Adipocyte (in vitro differentiated cells): ENCODE measurements at regions not wholly inside any gene's neighbourhood (a gene's known extent, or its start where the extent isn't known, plus 50 kb on each side); places are given as distances from the start of the nearest gene placed in this dataset.
A peak's percentile ranks its signal among the peaks of the same experiment; 100 is the strongest.

Experiments used
- DNase-seq: peaks from one replicate; pipeline ENCODE4 v3.0.0-alpha.2; 2015; ENCODE audit warnings: low read depth
- H3K27me3 ChIP-seq: replicated peaks from 2 replicates; pipeline ENCODE4 v1.7.0; 2013; ENCODE audit warnings: mild to moderate bottlenecking, low read length, moderate library complexity; ENCODE audit not compliant: control insufficient read depth, insufficient read depth
- H3K36me3 ChIP-seq: 2 replicates; pipeline ENCODE4 v1.7.0; 2013; ENCODE audit warnings: low read length, mild to moderate bottlenecking, moderate library complexity; ENCODE audit not compliant: control insufficient read depth, insufficient read depth, severe bottlenecking
- H3K4me1 ChIP-seq: 2 replicates; pipeline ENCODE4 v1.7.0; 2013; ENCODE audit warnings: mild to moderate bottlenecking, low read length, moderate library complexity; ENCODE audit not compliant: control insufficient read depth, insufficient read depth
- H3K4me3 ChIP-seq: 2 replicates; pipeline ENCODE4 v1.7.0; 2013; ENCODE audit warnings: mild to moderate bottlenecking, low read length, moderate library complexity
- H3K9ac ChIP-seq: 2 replicates; pipeline ENCODE4 v1.7.0; 2013; ENCODE audit warnings: mild to moderate bottlenecking, low read length, moderate library complexity
- H3K9me3 ChIP-seq: 2 replicates; pipeline ENCODE4 v1.7.0; 2013; ENCODE audit warnings: mild to moderate bottlenecking, low read length, moderate library complexity; ENCODE audit not compliant: control insufficient read depth

DNA sequence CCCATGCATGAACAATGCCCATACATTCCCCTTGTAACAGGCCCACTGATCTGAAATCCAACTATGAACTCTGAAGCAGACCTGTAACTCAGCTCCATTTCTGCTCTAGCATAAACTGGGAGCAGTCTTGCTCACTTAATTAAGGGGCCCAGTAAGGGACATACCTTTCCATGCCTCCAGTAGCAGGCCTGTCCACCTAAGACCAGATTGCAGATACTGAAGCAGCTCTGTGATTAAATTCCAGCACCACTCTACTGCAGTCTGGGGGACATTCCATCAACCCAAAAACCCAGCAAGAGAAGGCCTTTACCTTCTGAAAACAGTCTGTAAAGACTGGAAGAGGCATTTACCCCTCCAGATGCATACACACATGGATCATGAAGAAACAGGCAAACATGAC lies 162.0 kb upstream of the NEIL3 start:
- no peak overlapping the region for H3K9ac ChIP-seq
- peaks cover 6% of the 10 kb centered on the region for H3K9me3 ChIP-seq
- H3K4me1 ChIP-seq, result peaks cover 4% of the 10 kb centered on the region
- H3K36me3 ChIP-seq, result no peaks in the 10 kb centered on the region
- no peak overlapping the region for H3K4me3 ChIP-seq
- no peaks in the 10 kb centered on the region for H3K27me3 ChIP-seq
- DNase-seq, result no peak

DNA sequence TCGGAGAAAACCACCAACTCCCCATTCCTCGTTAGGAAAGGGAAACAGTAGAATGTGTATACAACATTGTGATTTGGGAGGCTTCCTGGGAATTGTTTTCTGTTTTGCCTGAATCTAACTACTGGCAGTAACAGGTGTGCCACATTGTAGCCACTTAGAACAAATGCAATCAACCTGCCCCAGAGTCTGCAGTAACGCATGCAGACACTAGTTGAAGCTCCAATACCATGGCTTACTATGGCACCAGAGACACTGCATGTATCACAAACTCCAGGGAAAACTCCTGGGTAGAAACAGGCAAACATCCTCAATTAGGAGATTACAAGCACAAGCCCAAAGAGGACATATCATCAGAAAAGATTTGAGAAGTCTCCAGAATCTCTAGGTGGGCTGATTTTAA lies 154.2 kb upstream of the NEIL3 start:
- DNase-seq, result no peak
- H3K9ac ChIP-seq, result no peak overlapping the region

DNA sequence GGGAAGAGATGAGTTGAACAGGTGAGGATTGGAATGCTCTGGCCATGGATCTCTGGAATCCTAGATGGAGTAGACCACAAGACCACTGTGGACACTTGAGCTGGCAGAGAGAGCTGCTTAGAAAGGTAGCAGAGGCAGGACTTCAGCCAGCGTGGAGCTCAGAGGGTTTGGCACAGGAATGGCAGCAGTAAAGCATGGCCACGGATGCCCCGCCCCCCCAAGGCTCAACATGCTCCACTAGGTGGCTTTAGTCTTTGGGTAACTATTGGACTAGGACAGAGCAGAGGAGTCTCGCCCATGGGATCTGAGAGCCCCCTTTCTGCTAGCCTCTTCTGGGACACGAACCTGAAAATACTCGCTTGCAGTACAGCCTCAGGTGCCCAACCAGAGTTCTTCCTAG lies 150.1 kb upstream of the NEIL3 start:
- peaks cover 17% of the 10 kb centered on the region for H3K4me1 ChIP-seq
- peaks cover 2% of the 10 kb centered on the region for H3K9me3 ChIP-seq
- no peak overlapping the region for H3K4me3 ChIP-seq
- no peak overlapping the region for H3K9ac ChIP-seq
- H3K27me3 ChIP-seq, result no peaks in the 10 kb centered on the region
- no peaks in the 10 kb centered on the region for H3K36me3 ChIP-seq
- DNase-seq, result no peak

More for the DNA sequence above, 154.2 kb upstream of the NEIL3 start:
- no peaks in the 10 kb centered on the region for H3K27me3 ChIP-seq
- no peaks in the 10 kb centered on the region for H3K36me3 ChIP-seq
- no peak overlapping the region for H3K4me3 ChIP-seq
- peaks cover 4% of the 10 kb centered on the region for H3K9me3 ChIP-seq
- peaks cover 1% of the 10 kb centered on the region for H3K4me1 ChIP-seq

DNA sequence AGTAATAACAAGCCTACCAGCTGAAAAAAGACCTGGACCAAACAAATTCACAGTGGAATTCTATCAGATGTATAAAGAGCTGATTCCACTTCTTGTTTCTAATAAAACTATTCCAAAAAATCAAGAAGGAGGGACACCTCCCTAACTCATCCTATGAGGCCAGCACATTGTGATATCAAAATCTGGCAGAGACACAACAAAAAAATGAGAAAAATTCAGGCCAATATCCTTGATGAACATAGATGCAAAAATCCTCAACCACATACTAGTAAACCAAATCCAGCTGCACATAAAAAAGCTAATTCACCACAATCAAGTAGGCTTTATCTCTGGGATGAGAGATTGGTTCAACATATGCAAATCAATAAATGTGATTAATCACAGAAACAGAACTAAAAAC lies 147.9 kb upstream of the NEIL3 start:
- peak overlapping the region; percentile 71 for H3K4me3 ChIP-seq
- peaks cover 17% of the 10 kb centered on the region for H3K4me1 ChIP-seq
- H3K27me3 ChIP-seq, result no peaks in the 10 kb centered on the region
- DNase-seq, result no peak
- H3K9me3 ChIP-seq, result peaks cover 2% of the 10 kb centered on the region
- H3K36me3 ChIP-seq, result no peaks in the 10 kb centered on the region
- H3K9ac ChIP-seq, result peak overlapping the region; percentile 74

DNA sequence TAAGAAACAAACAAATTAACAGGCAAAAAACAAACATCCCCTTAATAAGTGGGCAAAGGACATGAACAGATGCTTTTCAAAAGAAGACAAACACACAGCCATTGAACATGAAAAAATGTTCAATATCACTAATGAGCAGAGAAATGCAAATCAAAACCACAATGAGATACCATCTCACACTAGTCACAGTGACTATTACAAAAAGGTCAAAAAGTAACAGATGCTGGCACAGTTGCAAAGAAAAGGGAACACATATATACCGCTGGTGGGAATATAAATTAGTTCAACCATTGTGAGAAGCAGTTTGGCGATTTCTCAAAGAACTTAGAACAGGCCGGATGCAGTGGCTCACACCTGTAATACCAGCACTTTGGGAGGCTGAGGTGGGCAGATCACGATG lies 146.1 kb upstream of the NEIL3 start:
- no peaks in the 10 kb centered on the region for H3K27me3 ChIP-seq
- H3K4me1 ChIP-seq, result peaks cover 17% of the 10 kb centered on the region
- H3K4me3 ChIP-seq, result no peak overlapping the region
- no peak for DNase-seq
- no peaks in the 10 kb centered on the region for H3K36me3 ChIP-seq
- peaks cover 2% of the 10 kb centered on the region for H3K9me3 ChIP-seq
- no peak overlapping the region for H3K9ac ChIP-seq

DNA sequence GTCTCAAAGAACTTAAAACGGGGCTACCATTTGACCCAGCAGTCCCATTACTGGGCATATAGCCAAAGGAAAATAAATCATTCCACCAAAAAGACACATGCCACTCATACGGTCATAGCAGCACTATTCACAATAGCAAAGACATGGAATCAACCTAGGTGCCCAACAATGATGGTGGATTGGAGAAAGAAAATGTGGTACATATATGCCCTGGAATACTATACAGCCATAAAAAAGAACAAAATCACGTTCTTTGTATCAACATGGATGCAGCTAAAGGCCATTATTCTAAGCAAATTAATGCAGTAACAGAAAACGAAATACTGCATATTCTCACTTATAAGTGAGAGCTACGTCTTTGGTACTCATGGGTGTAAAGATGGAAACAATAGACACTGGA lies 138.1 kb upstream of the NEIL3 start:
- no peaks in the 10 kb centered on the region for H3K36me3 ChIP-seq
- H3K9ac ChIP-seq, result no peak overlapping the region
- peaks cover 1% of the 10 kb centered on the region for H3K4me1 ChIP-seq
- peaks cover 5% of the 10 kb centered on the region for H3K9me3 ChIP-seq
- H3K4me3 ChIP-seq, result no peak overlapping the region
- no peak for DNase-seq
- no peaks in the 10 kb centered on the region for H3K27me3 ChIP-seq

DNA sequence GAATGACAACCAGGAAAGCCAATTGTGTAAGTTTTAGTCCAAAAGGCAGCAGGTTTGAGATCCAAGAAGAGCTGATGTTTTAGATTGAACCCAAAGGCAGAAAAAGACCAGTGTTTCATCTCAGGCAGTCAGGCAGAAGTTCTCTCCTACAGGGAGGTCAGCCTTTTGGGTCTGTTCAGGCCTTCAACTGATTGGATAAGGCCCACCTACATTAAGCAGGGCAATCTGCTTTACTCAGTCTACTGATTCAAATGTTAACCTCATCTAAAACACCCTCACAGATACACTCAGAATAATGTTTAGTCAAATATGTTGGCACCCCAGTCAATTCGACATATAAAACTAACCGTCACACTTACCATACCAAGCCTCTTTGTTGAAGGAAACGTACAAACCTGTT lies 134.2 kb upstream of the NEIL3 start:
- H3K4me1 ChIP-seq, result peaks cover 32% of the 10 kb centered on the region
- DNase-seq, result no peak
- no peaks in the 10 kb centered on the region for H3K36me3 ChIP-seq
- H3K4me3 ChIP-seq, result peak overlapping the region; percentile 14
- no peaks in the 10 kb centered on the region for H3K27me3 ChIP-seq
- no peak overlapping the region for H3K9ac ChIP-seq
- H3K9me3 ChIP-seq, result peaks cover 5% of the 10 kb centered on the region

DNA sequence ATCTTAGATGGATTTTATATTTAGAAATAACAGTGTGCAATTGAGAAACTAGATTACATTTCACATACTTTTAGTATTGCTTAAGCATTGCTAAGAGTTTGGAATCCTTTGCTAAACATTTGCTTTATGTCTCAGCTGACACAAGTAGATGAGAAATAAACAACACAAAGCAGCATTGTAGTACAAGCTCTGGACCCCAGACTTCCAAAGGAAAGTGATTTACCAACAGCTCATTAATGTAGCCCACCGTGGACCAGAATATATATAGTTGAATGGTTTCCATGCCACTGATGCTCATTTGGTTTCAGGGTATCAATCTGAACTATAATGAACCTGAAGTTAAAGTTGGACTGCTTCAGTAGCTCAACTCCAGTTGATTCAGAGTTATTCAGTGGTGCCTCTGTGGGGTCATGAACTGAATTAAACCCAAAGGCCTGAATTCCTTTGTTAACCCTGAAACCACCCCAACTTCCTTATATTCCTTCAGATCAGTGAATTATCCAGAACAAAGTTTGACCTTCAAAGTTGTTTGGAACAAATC lies 132.1 kb upstream of the NEIL3 start:
- H3K27me3 ChIP-seq, result no peaks in the 10 kb centered on the region
- H3K9me3 ChIP-seq, result no peaks in the 10 kb centered on the region
- H3K9ac ChIP-seq, result peak overlapping the region; percentile 73
- H3K4me3 ChIP-seq, result peak overlapping the region; percentile 47
- peaks cover 46% of the 10 kb centered on the region for H3K4me1 ChIP-seq
- no peaks in the 10 kb centered on the region for H3K36me3 ChIP-seq
- peak; percentile 91 for DNase-seq

DNA sequence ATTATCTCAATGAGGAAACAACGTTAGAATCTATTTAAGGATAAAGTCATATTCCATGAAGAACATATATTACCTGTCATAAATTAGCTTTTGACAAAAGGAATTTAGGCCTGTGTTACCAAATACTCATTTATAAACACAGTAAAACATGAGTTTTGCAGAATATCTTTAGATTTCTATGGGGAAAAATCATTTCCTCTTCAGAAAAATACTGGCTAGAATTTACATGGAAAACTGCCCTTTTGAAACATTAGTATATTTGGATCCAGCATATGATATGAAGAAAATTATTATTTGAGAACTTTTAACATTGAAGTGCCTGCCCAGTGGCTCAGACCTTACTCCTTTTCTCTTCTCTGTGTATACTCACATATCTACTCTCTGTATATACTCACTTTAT lies 131.4 kb upstream of the NEIL3 start:
- Histone ChIP-seq H3K4me3 (peak overlapping the region; percentile 8), H3K9me3 (no peaks in the 10 kb centered on the region), H3K9ac (peak overlapping the region; percentile 73), H3K36me3 (no peaks in the 10 kb centered on the region), H3K27me3 (no peaks in the 10 kb centered on the region), H3K4me1 (peaks cover 52% of the 10 kb centered on the region)
- no peak for DNase-seq

DNA sequence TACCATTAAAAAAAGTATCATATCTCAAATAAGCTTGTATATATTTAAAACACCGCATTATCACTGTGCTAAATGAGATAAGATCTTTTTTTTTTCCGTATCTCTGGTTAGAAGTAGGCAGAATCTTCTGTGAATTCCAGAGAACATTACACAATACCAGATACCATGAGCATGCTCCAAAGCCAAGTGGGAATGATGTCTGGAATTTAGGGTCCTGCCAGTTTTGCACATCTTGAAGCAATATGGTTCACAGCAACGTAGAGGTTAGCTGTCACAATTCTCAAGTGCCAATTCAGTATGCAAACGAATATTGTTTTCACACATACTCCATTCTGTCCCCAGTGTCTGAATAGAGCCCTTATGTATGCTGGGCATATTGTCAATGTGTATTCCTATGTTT lies 127.5 kb upstream of the NEIL3 start:
- peaks cover 54% of the 10 kb centered on the region for H3K4me1 ChIP-seq
- no peaks in the 10 kb centered on the region for H3K9me3 ChIP-seq
- peak overlapping the region; percentile 35 for H3K4me3 ChIP-seq
- DNase-seq, result peak; percentile 51
- H3K36me3 ChIP-seq, result no peaks in the 10 kb centered on the region
- H3K9ac ChIP-seq, result peak overlapping the region; percentile 56
- H3K27me3 ChIP-seq, result no peaks in the 10 kb centered on the region

DNA sequence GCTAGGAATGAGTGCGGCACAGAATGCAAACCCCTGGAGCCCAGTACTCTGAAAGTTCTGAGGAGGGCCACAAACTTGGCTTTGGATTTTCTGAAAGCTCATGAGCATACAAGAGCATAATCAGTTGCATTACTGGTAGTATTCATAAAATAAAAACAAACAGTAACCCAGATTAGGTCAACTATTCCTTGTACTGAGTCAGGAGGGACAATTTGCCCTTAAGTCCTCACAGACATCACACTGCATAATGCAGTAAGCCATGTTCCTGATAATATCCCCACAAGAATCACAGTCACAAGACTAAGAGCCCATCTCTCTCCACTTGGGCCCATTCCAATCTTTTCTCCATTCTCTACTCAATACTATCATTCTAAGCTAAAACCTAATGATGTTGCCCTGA lies 126.9 kb upstream of the NEIL3 start:
- no peaks in the 10 kb centered on the region for H3K36me3 ChIP-seq
- DNase-seq, result no peak

DNA sequence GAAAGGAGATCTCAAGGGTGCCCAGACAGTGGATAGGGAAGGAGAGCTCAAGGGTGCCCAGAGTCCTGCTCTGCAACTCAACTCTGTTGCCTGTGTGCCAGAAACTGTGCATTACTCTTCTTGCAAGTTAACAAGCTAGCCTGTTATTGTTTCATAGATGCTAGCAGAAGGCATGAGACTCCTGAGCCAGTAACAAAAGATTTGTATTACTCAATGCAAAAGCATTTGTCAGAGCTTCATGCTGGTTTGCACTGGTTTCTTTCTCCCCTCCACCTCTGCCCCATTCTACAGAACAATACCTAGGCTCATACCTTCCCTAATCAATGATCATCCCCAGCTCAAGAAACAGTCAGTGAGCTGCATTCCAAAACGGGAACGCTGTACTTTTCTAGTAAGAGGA lies 124.5 kb upstream of the NEIL3 start:
- H3K4me1 ChIP-seq, result peaks cover 29% of the 10 kb centered on the region
- no peak for DNase-seq
- H3K27me3 ChIP-seq, result no peaks in the 10 kb centered on the region
- no peak overlapping the region for H3K4me3 ChIP-seq
- no peaks in the 10 kb centered on the region for H3K9me3 ChIP-seq
- H3K9ac ChIP-seq, result no peak overlapping the region
- no peaks in the 10 kb centered on the region for H3K36me3 ChIP-seq

More for the DNA sequence above, 126.9 kb upstream of the NEIL3 start:
- H3K27me3 ChIP-seq, result no peaks in the 10 kb centered on the region
- H3K9ac ChIP-seq, result peak overlapping the region; percentile 15
- peaks cover 50% of the 10 kb centered on the region for H3K4me1 ChIP-seq
- H3K4me3 ChIP-seq, result no peak overlapping the region
- no peaks in the 10 kb centered on the region for H3K9me3 ChIP-seq
